AG09309 (cell line): ENCODE measurements at regions not wholly inside any gene's neighbourhood (a gene's known extent, or its start where the extent isn't known, plus 50 kb on each side); places are given as distances from the start of the nearest gene placed in this dataset.

Experiments used
- DNase-seq: peaks from one replicate; pipeline ENCODE4 v3.0.0-alpha.2; 2010; ENCODE audit warnings: low read depth
- H3K4me3 ChIP-seq: 2 replicates; pipeline ENCODE4 v1.5.1; 2011; ENCODE audit warnings: mild to moderate bottlenecking, low read depth, low read length, moderate library complexity; ENCODE audit not compliant: control insufficient read depth
- CTCF ChIP-seq: IDR thresholded peaks from 2 replicates; pipeline ENCODE4 v1.5.1; 2011; ENCODE audit warnings: mild to moderate bottlenecking, low read depth, low read length, inconsistent platforms; ENCODE audit not compliant: insufficient read depth, control insufficient read depth; ENCODE audit errors: missing control alignments

- DNase-seq = no peak
- no peak for TF ChIP-seq CTCF
These were observed 54.8 kb upstream of the PAM start for GRCh38 chr5:102700120-102700831.

GRCh38 chr5:102700916-102701315 lies 54.2 kb upstream of the PAM start:
- no peak overlapping the region for H3K4me3 ChIP-seq
- no peak for DNase-seq
- TF ChIP-seq CTCF = no peak

More at GRCh38 chr5:102700120-102700831, 54.8 kb upstream of the PAM start:
- no peak overlapping the region for H3K4me3 ChIP-seq

- no peak for DNase-seq
- no peak overlapping the region for H3K4me3 ChIP-seq
- TF ChIP-seq CTCF = no peak
These were observed 53.4 kb upstream of the PAM start for GRCh38 chr5:102701748-102702147.
